Neural progenitor cell (in vitro differentiated cells): ENCODE measurements at regions not wholly inside any gene's neighbourhood (a gene's known extent, or its start where the extent isn't known, plus 50 kb on each side); places are given as distances from the start of the nearest gene placed in this dataset.

Experiments used
- DNase-seq: peaks from one replicate; pipeline ENCODE4 v3.0.0-alpha.2; 2016; ENCODE audit warnings: low spot score
- H2AFZ ChIP-seq: fragments of 200-600 bp; sonication (generic); replicated peaks from 2 replicates; pipeline ENCODE4 v1.6.1; 2016; ENCODE audit warnings: antibody characterized with exemption
- H3F3A ChIP-seq: fragments of 200-600 bp; sonication (generic); 2 replicates; pipeline ENCODE4 v1.6.1; 2016; ENCODE audit warnings: antibody characterized with exemption, low read depth
- H3K27ac ChIP-seq: fragments of 200-600 bp; sonication (generic); 2 replicates; pipeline ENCODE4 v1.5.1; 2016; ENCODE audit warnings: mild to moderate bottlenecking
- H3K27me3 ChIP-seq: fragments of 200-600 bp; sonication (generic); 2 replicates; pipeline ENCODE4 v1.6.1; 2016; ENCODE audit warnings: mild to moderate bottlenecking, moderate library complexity
- H3K36me3 ChIP-seq: fragments of 200-600 bp; sonication (generic); 2 replicates; pipeline ENCODE4 v1.5.1; 2016
- H3K4me1 ChIP-seq: fragments of 200-600 bp; sonication (generic); 2 replicates; pipeline ENCODE4 v1.6.1; 2016; ENCODE audit warnings: mixed run types
- H3K4me2 ChIP-seq: fragments of 200-600 bp; sonication (generic); 2 replicates; pipeline ENCODE4 v1.6.1; 2016
- H3K4me3 ChIP-seq: fragments of 200-600 bp; sonication (generic); 2 replicates; pipeline ENCODE4 v1.5.1; 2016
- H3K79me2 ChIP-seq: fragments of 200-600 bp; sonication (generic); 2 replicates; pipeline ENCODE4 v1.6.1; 2016; ENCODE audit warnings: low read depth
- H3K9ac ChIP-seq: fragments of 200-600 bp; sonication (generic); 2 replicates; pipeline ENCODE4 v1.6.1; 2016
- H3K9me3 ChIP-seq: fragments of 200-600 bp; sonication (generic); 2 replicates; pipeline ENCODE4 v1.5.1; 2016; ENCODE audit warnings: low read depth
- H4K20me1 ChIP-seq: fragments of 200-600 bp; sonication (generic); 2 replicates; pipeline ENCODE4 v1.6.1; 2016; ENCODE audit warnings: low read depth
- H3K27ac Mint-ChIP-seq: 3 replicates; pipeline ENCODE4 v1.8.0; 2021; ENCODE audit warnings: mixed read lengths
- H3K27me3 Mint-ChIP-seq: 2 replicates; pipeline ENCODE4 v1.8.0; 2022; ENCODE audit warnings: low read depth, mild to moderate bottlenecking, inconsistent platforms, moderate library complexity, mixed read lengths; ENCODE audit not compliant: insufficient read depth
- H3K36me3 Mint-ChIP-seq: 3 replicates; pipeline ENCODE4 v1.8.0; 2021; ENCODE audit warnings: mixed read lengths
- H3K4me1 Mint-ChIP-seq: 3 replicates; pipeline ENCODE4 v1.8.0; 2021; ENCODE audit warnings: mixed read lengths
- H3K4me3 Mint-ChIP-seq: 3 replicates; pipeline ENCODE4 v1.8.0; 2021; ENCODE audit warnings: mild to moderate bottlenecking, moderate library complexity, mixed read lengths
- H3K9me3 Mint-ChIP-seq: 3 replicates; pipeline ENCODE4 v1.8.0; 2020; ENCODE audit warnings: mixed read lengths
- EZH2 ChIP-seq: fragments of 200-600 bp; sonication (generic); IDR thresholded peaks from 2 replicates; pipeline ENCODE4 v1.6.1; 2017; ENCODE audit warnings: antibody characterized with exemption, mild to moderate bottlenecking, moderate library complexity
- EZH2phosphoT487 ChIP-seq: fragments of 200-600 bp; sonication (generic); IDR thresholded peaks from 2 replicates; pipeline ENCODE4 v1.6.1; 2017; ENCODE audit warnings: antibody characterized with exemption
- TF ChIP-seq, protein P1 (sequence below): fragments of 200-600 bp; sonication (generic); IDR thresholded peaks from 2 replicates; pipeline ENCODE4 v1.5.1; 2017; ENCODE audit warnings: antibody characterized with exemption, mild to moderate bottlenecking

DNA sequence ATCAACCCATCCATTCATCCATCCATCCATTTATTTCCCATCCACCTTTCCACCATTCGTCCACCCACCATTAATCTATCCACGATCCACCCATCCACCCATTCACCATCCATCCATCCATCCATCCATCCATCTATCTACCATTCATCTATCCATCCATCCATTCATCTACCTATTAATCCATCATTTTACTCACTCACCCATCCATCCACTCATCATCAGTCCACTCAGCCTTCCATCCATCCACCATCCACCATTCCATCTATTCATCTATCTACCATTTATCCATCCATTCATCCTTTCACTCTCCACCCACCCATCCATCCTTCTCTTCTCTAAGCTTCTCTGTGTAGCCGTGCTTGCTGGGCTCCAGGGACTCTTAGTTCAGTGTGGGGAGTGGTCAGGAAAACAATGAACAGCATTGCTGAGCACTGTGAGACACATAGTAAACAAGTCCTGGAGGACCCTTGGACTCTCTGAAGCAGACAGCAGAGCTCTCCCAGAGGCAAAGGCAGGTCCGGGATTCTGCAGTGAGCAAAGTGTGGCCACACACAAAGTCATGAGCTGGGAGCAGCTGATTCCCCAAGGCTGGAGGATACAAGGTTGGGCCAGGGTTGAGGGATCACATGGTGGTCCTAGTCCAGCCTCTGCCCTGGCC lies 642.2 kb downstream of the BRD1 start:
- peaks cover 20% of the 10 kb centered on the region for H3K9me3 Mint-ChIP-seq
- no peak for DNase-seq
- H3K4me2 ChIP-seq, result no peak overlapping the region

DNA sequence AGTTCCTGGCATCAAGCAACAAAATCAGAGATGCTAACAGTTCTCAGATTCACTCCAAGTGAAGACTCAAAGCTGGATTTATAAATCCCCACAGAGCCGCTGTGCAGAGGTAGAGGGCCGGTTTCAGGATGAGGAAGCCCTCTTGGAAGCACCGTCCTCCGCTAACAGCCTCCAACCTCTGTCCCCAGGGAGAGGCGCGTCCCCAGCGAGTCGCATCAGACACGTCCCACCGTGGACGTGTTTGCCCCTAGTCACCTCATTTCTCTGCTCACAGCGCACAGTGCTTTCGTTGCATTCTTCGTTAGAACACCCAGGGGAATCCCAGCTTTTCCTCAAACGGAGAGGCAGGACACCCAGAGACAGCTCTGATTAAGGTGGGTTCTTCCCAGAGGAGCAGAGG lies 642.9 kb downstream of the BRD1 start:
- Mint-ChIP-seq H3K4me3 (no peak overlapping the region), H3K4me1 (peaks cover 4% of the 10 kb centered on the region), H3K27ac (no peak overlapping the region), H3K36me3 (no peaks in the 10 kb centered on the region), H3K27me3 (peaks cover 6% of the 10 kb centered on the region), H3K9me3 (peaks cover 20% of the 10 kb centered on the region)
- TF ChIP-seq, protein P1, sequence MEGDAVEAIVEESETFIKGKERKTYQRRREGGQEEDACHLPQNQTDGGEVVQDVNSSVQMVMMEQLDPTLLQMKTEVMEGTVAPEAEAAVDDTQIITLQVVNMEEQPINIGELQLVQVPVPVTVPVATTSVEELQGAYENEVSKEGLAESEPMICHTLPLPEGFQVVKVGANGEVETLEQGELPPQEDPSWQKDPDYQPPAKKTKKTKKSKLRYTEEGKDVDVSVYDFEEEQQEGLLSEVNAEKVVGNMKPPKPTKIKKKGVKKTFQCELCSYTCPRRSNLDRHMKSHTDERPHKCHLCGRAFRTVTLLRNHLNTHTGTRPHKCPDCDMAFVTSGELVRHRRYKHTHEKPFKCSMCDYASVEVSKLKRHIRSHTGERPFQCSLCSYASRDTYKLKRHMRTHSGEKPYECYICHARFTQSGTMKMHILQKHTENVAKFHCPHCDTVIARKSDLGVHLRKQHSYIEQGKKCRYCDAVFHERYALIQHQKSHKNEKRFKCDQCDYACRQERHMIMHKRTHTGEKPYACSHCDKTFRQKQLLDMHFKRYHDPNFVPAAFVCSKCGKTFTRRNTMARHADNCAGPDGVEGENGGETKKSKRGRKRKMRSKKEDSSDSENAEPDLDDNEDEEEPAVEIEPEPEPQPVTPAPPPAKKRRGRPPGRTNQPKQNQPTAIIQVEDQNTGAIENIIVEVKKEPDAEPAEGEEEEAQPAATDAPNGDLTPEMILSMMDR, result no peak
- TF ChIP-seq EZH2phosphoT487 (no peak), EZH2 (no peak)
- no peaks in the 10 kb centered on the region for H3K4me1 ChIP-seq
- no peaks in the 10 kb centered on the region for H4K20me1 ChIP-seq
- no peak overlapping the region for H3K9ac ChIP-seq
- H3K4me3 ChIP-seq, result no peak overlapping the region
- no peaks in the 10 kb centered on the region for H3K36me3 ChIP-seq
- no peak overlapping the region for H3K27ac ChIP-seq
- DNase-seq, result no peak
- H3K79me2 ChIP-seq, result no peaks in the 10 kb centered on the region
- no peaks in the 10 kb centered on the region for H3K27me3 ChIP-seq
- no peaks in the 10 kb centered on the region for H3K9me3 ChIP-seq
- no peaks in the 10 kb centered on the region for H3F3A ChIP-seq
- no peak overlapping the region for H2AFZ ChIP-seq
- no peak overlapping the region for H3K4me2 ChIP-seq

More for the DNA sequence above, 642.2 kb downstream of the BRD1 start:
- H3K27me3 ChIP-seq, result no peaks in the 10 kb centered on the region
- no peak overlapping the region for H3K4me3 ChIP-seq
- H3F3A ChIP-seq, result no peaks in the 10 kb centered on the region
- Mint-ChIP-seq H3K4me1 (peaks cover 3% of the 10 kb centered on the region), H3K27me3 (peaks cover 5% of the 10 kb centered on the region), H3K36me3 (no peaks in the 10 kb centered on the region), H3K27ac (no peak overlapping the region), H3K4me3 (no peak overlapping the region)
- TF ChIP-seq, protein P1, result no peak
- TF ChIP-seq EZH2 (no peak), EZH2phosphoT487 (no peak)
- no peak overlapping the region for H3K27ac ChIP-seq
- H3K36me3 ChIP-seq, result no peaks in the 10 kb centered on the region
- no peaks in the 10 kb centered on the region for H4K20me1 ChIP-seq
- no peaks in the 10 kb centered on the region for H3K79me2 ChIP-seq
- no peaks in the 10 kb centered on the region for H3K4me1 ChIP-seq
- H2AFZ ChIP-seq, result no peak overlapping the region
- no peak overlapping the region for H3K9ac ChIP-seq
- no peaks in the 10 kb centered on the region for H3K9me3 ChIP-seq

DNA sequence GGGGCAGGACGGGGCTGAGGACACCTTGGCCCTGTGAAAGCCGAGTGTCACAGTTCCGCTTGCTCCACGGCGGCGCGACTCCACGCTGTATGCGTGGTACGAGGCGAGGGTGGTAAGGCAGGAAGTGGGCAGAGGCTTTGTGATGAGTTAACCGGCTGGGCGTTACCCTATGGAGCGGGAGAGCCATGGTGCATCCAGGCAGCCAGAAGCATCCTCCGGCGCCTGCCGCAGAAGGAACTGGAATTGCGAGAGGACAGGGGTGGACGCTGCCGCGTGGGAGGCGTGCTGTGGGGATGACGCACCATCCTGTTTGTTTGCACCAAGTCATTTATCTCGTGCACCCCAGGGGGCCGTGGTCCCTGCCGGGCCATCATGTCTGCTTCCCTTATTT lies 643.9 kb downstream of the BRD1 start:
- Mint-ChIP-seq H3K4me3 (no peak overlapping the region), H3K4me1 (peaks cover 4% of the 10 kb centered on the region), H3K27ac (no peak overlapping the region), H3K36me3 (no peaks in the 10 kb centered on the region), H3K9me3 (peaks cover 14% of the 10 kb centered on the region), H3K27me3 (peaks cover 8% of the 10 kb centered on the region)
- Histone ChIP-seq H3K4me3 (no peak overlapping the region), H3K79me2 (no peaks in the 10 kb centered on the region), H3K4me2 (no peak overlapping the region), H3K4me1 (no peaks in the 10 kb centered on the region), H3K9me3 (no peaks in the 10 kb centered on the region), H3F3A (no peaks in the 10 kb centered on the region), H3K27ac (no peak overlapping the region), H3K9ac (no peak overlapping the region), H2AFZ (no peak overlapping the region), H3K36me3 (no peaks in the 10 kb centered on the region), H3K27me3 (no peaks in the 10 kb centered on the region), H4K20me1 (no peaks in the 10 kb centered on the region)
- TF ChIP-seq, protein P1, result no peak
- TF ChIP-seq EZH2phosphoT487, result no peak
- no peak for TF ChIP-seq EZH2
- no peak for DNase-seq
